ENCODE measurements at regions not wholly inside any gene's neighbourhood (a gene's known extent, or its start where the extent isn't known, plus 50 kb on each side); places are given as distances from the start of the nearest gene placed in this dataset.

DNA sequence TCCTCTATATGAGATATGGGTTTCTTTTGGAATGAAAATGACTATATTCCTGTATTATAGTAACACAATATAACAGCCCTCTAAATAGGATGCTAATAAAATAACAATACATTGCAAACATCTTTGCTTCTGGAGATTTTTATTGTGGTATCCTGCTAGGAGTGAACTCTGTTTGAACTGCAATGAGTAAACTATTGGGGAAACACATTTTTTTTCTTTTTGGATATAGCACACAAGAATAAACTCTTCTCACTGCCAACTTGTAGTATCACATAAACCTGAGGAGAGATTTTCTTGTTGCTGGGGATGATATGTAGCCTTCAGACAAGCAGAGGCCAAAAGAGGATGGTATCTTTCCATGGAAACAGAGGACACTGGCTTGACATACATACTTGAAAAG is 238.2 kb downstream of the C4orf33 start:
- TF ChIP-seq EP300 (IDR thresholded peaks at IDR 0.05) (no peak), POLR2AphosphoS5 (IDR thresholded peaks at IDR 0.05) (no peak)
- TF ChIP-seq, protein P1, sequence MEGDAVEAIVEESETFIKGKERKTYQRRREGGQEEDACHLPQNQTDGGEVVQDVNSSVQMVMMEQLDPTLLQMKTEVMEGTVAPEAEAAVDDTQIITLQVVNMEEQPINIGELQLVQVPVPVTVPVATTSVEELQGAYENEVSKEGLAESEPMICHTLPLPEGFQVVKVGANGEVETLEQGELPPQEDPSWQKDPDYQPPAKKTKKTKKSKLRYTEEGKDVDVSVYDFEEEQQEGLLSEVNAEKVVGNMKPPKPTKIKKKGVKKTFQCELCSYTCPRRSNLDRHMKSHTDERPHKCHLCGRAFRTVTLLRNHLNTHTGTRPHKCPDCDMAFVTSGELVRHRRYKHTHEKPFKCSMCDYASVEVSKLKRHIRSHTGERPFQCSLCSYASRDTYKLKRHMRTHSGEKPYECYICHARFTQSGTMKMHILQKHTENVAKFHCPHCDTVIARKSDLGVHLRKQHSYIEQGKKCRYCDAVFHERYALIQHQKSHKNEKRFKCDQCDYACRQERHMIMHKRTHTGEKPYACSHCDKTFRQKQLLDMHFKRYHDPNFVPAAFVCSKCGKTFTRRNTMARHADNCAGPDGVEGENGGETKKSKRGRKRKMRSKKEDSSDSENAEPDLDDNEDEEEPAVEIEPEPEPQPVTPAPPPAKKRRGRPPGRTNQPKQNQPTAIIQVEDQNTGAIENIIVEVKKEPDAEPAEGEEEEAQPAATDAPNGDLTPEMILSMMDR (IDR thresholded peaks at IDR 0.05) = no peak

All from gastroesophageal sphincter (tissue), 3 donors.